SW 1271 (cell line): ENCODE measurements at regions not wholly inside any gene's neighbourhood (a gene's known extent, or its start where the extent isn't known, plus 50 kb on each side); places are given as distances from the start of the nearest gene placed in this dataset.

Experiments used
- DNase-seq, 2 experiments: peaks; one replicate each; lab custom pipeline; 2025; lab: John Stamatoyannopoulos, UW

- no peak for DNase-seq
Measured at GRCh38 chr18:40882468-40882867, 1072.6 kb upstream of the PIK3C3 start.

- no peak for DNase-seq
Measured at GRCh38 chr18:40878371-40878770, 1076.7 kb upstream of the PIK3C3 start.

GRCh38 chr18:40877096-40877495, 1077.9 kb upstream of the PIK3C3 start:
- peak in 1 of 2 experiments; percentile 57 for DNase-seq

GRCh38 chr18:40875101-40875615, 1079.9 kb upstream of the PIK3C3 start:
- DNase-seq = no peak

GRCh38 chr18:40874233-40874632, 1080.8 kb upstream of the PIK3C3 start:
- DNase-seq = no peak

- DNase-seq = peak; percentile 51 to 81
Measured at GRCh38 chr18:40868110-40868858, 1086.8 kb upstream of the PIK3C3 start.

- peak in 1 of 2 experiments; percentile 12 for DNase-seq
Measured at GRCh38 chr18:40867459-40867858, 1087.6 kb upstream of the PIK3C3 start.

- DNase-seq = no peak
Measured at GRCh38 chr18:40866968-40867367, 1088.1 kb upstream of the PIK3C3 start.

GRCh38 chr18:40866013-40866645, 1088.9 kb upstream of the PIK3C3 start:
- no peak for DNase-seq

GRCh38 chr18:40864846-40865245, 1090.2 kb upstream of the PIK3C3 start:
- no peak for DNase-seq

- no peak for DNase-seq
Measured at GRCh38 chr18:40863801-40864200, 1091.2 kb upstream of the PIK3C3 start.

GRCh38 chr18:40860189-40860588, 1094.8 kb upstream of the PIK3C3 start:
- DNase-seq = no peak

GRCh38 chr18:40855661-40856060, 1099.4 kb upstream of the PIK3C3 start:
- no peak for DNase-seq

- DNase-seq = no peak
Measured at GRCh38 chr18:40852406-40852805, 1102.6 kb upstream of the PIK3C3 start.

- DNase-seq = no peak
Measured at GRCh38 chr18:40851014-40851429, 1104.0 kb upstream of the PIK3C3 start.

- no peak for DNase-seq
Measured at GRCh38 chr18:40849886-40850285, 1105.1 kb upstream of the PIK3C3 start.

- no peak for DNase-seq
Measured at GRCh38 chr18:40841467-40841866, 1113.6 kb upstream of the PIK3C3 start.

- DNase-seq = no peak
Measured at GRCh38 chr18:40841063-40841462, 1114.0 kb upstream of the PIK3C3 start.

GRCh38 chr18:40832362-40832761, 1122.7 kb upstream of the PIK3C3 start:
- DNase-seq = no peak

- no peak for DNase-seq
Measured at GRCh38 chr18:40824291-40824690, 1130.7 kb upstream of the PIK3C3 start.

- DNase-seq = no peak
Measured at GRCh38 chr18:40821596-40822243, 1133.3 kb upstream of the PIK3C3 start.

- DNase-seq = no peak
Measured at GRCh38 chr18:40812981-40813515, 1142.0 kb upstream of the PIK3C3 start.

GRCh38 chr18:40810372-40810771, 1144.7 kb upstream of the PIK3C3 start:
- peak in 1 of 2 experiments; percentile 22 for DNase-seq
